Spleen (tissue), 7 donors: ENCODE measurements at regions not wholly inside any gene's neighbourhood (a gene's known extent, or its start where the extent isn't known, plus 50 kb on each side); places are given as distances from the start of the nearest gene placed in this dataset.
"Not testable (repeated sequence)": the region's sequence is repeated elsewhere in the genome, so short reads cannot be mapped to it uniquely, and the experiment has no call there.

Source experiments
- POLR2A ChIP-seq, 3 donors: fragments of 450-650 bp; IDR thresholded peaks; one replicate each; pipeline ENCODE4 v1.5.1; 2017; ENCODE audit warnings: antibody characterized with exemption in 3 of 3, mild to moderate bottlenecking in 1 of 3
- POLR2AphosphoS5 ChIP-seq, 3 donors: sonication (generic); formaldehyde crosslinking; IDR thresholded peaks; one replicate each; pipeline ENCODE4 v1.5.1; 2017; ENCODE audit warnings: antibody characterized with exemption in 3 of 3
- TF ChIP-seq, protein P1 (sequence below), 11 experiments: fragments of 200-600 bp in 7 of 11; fragments of 450-650 bp in 4 of 11; sonication (generic) in 4 of 11; IDR thresholded peaks in 8 of 11; conservative IDR thresholded peaks in 3 of 11; 1 replicate in 7 of 11; 2 replicates in 4 of 11; pipeline versions ENCODE4 v1.4.0 to v1.8.0; 2016 to 2021; ENCODE audit warnings: antibody characterized with exemption in 11 of 11, inconsistent platforms in 4 of 11, mild to moderate bottlenecking in 1 of 11
- donor health status: DM: no; HTN: no; CAD: no; lungs with moderate emphysema.
- donor health status: DM: no; HTN: no; CAD: no.
- donor health status: DM: no; HTN: no; CAD: no.

DNA sequence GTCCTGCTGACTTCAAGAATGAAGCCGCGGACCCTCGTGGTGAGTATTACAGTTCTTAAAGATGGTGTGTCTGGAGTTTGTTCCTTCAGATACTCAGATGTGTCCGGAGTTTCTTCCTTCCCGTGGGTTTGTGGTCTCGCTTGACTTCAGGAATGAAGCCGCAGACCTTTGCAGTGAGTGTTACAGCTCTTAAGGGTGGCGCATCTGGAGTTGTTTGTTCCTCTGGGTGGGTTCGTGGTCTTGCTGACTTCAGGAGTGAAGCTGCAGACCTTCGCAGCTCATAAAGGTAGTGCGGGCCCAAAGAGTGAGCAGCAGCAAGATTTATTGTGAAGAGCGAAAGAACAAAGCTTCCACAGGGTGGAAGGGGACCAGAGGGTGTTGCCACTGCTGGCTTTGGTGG lies 170.2 kb downstream of the C12orf75 start:
- TF ChIP-seq, protein P1, sequence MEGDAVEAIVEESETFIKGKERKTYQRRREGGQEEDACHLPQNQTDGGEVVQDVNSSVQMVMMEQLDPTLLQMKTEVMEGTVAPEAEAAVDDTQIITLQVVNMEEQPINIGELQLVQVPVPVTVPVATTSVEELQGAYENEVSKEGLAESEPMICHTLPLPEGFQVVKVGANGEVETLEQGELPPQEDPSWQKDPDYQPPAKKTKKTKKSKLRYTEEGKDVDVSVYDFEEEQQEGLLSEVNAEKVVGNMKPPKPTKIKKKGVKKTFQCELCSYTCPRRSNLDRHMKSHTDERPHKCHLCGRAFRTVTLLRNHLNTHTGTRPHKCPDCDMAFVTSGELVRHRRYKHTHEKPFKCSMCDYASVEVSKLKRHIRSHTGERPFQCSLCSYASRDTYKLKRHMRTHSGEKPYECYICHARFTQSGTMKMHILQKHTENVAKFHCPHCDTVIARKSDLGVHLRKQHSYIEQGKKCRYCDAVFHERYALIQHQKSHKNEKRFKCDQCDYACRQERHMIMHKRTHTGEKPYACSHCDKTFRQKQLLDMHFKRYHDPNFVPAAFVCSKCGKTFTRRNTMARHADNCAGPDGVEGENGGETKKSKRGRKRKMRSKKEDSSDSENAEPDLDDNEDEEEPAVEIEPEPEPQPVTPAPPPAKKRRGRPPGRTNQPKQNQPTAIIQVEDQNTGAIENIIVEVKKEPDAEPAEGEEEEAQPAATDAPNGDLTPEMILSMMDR (IDR thresholded peaks at IDR 0.05 in 8 of 11, conservative IDR thresholded peaks at IDR 0.05 in 3 of 11): not testable (repeated sequence)
- not testable (repeated sequence) for TF ChIP-seq POLR2A, POLR2AphosphoS5 (IDR thresholded peaks at IDR 0.05)
